NCI-H82 (cell line): ENCODE measurements at regions not wholly inside any gene's neighbourhood (a gene's known extent, or its start where the extent isn't known, plus 50 kb on each side); places are given as distances from the start of the nearest gene placed in this dataset.
A peak's percentile ranks its signal among the peaks of the same experiment; 100 is the strongest.
"Not testable (repeated sequence)": the region's sequence is repeated elsewhere in the genome, so short reads cannot be mapped to it uniquely, and the experiment has no call there.

Experiments used
- DNase-seq: peaks from one replicate; lab custom pipeline; 2025; lab: John Stamatoyannopoulos, UW

GRCh38 chr21:14683063-14683462, 136.9 kb upstream of the SAMSN1 start:
- no peak for DNase-seq

GRCh38 chr21:14678973-14679574, 133.0 kb upstream of the SAMSN1 start:
- DNase-seq = no peak

- DNase-seq = no peak
These were observed 131.6 kb upstream of the SAMSN1 start for GRCh38 chr21:14677639-14678179.

GRCh38 chr21:14677013-14677412, 130.9 kb upstream of the SAMSN1 start:
- DNase-seq = no peak

GRCh38 chr21:14675774-14676530, 129.8 kb upstream of the SAMSN1 start:
- no peak for DNase-seq

GRCh38 chr21:14673649-14674048, 127.5 kb upstream of the SAMSN1 start:
- DNase-seq = no peak

GRCh38 chr21:14672466-14672865, 126.4 kb upstream of the SAMSN1 start:
- DNase-seq = no peak

- DNase-seq = no peak
These were observed 124.3 kb upstream of the SAMSN1 start for GRCh38 chr21:14670409-14670808.

GRCh38 chr21:14669092-14669491, 123.0 kb upstream of the SAMSN1 start:
- not testable (repeated sequence) for DNase-seq

GRCh38 chr21:14657241-14658008, 111.3 kb upstream of the SAMSN1 start:
- peak; percentile 58 for DNase-seq

- no peak for DNase-seq
These were observed 100.8 kb upstream of the SAMSN1 start for GRCh38 chr21:14646893-14647292.

GRCh38 chr21:14645702-14646101, 99.6 kb upstream of the SAMSN1 start:
- no peak for DNase-seq

- DNase-seq = no peak
These were observed 86.2 kb upstream of the SAMSN1 start for GRCh38 chr21:14632359-14632758.

- DNase-seq = no peak
These were observed 84.5 kb upstream of the SAMSN1 start for GRCh38 chr21:14630556-14631069.

- DNase-seq = no peak
These were observed 83.3 kb upstream of the SAMSN1 start for GRCh38 chr21:14629461-14629860.

GRCh38 chr21:14623079-14623478, 77.0 kb upstream of the SAMSN1 start:
- DNase-seq = not testable (repeated sequence)

GRCh38 chr21:14620152-14620551, 74.0 kb upstream of the SAMSN1 start:
- no peak for DNase-seq

GRCh38 chr21:14617871-14618270, 71.8 kb upstream of the SAMSN1 start:
- DNase-seq = peak; percentile 87

- DNase-seq = no peak
These were observed 70.9 kb upstream of the SAMSN1 start for GRCh38 chr21:14617040-14617393.

GRCh38 chr21:14616380-14617039, 70.4 kb upstream of the SAMSN1 start:
- DNase-seq = no peak

GRCh38 chr21:14615359-14615974, 69.4 kb upstream of the SAMSN1 start:
- peak; percentile 60 for DNase-seq

GRCh38 chr21:14614287-14614686, 68.2 kb upstream of the SAMSN1 start:
- no peak for DNase-seq
